ENCODE measurements at regions not wholly inside any gene's neighbourhood (a gene's known extent, or its start where the extent isn't known, plus 50 kb on each side); places are given as distances from the start of the nearest gene placed in this dataset.

DNA sequence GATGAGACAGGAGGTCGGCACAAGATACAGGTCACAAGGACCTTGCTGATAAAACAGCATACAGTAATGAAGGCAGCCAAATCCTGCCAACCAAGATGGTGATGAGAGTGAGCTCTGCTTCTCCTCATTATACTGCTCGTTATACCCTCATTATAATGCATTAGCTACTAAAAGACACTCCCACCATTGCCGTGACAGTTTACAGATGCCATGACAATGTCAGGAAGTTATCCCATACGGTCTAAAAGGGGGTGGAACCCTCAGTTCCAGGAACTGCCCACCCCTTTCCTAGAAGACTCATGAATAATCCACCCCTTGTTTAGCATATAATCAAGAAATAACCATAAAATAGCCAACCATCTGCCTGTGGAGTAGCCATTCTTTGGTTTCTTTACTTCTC lies 224.2 kb downstream of the RBM43 start:
- no peak for TF ChIP-seq CTCF (conservative IDR thresholded peaks at IDR 0.05)
- no peak for TF ChIP-seq EZH2 (IDR thresholded peaks at IDR 0.05; ENCODE audit: low read depth)

All from PC-9 (cell line).